ENCODE measurements at regions not wholly inside any gene's neighbourhood (a gene's known extent, or its start where the extent isn't known, plus 50 kb on each side); places are given as distances from the start of the nearest gene placed in this dataset.

GRCh38 chr7:26477381-26477990 is 185.8 kb downstream of the SNX10 start:
- Histone ChIP-seq H3K18ac (ENCODE audit: low read depth, low read length) (no peak overlapping the region), H3K27ac (ENCODE audit: insufficient read depth, low read length) (no peak overlapping the region), H4K20me1 (ENCODE audit: insufficient read depth, low read length) (no peaks in the 10 kb centered on the region), H2BK20ac (ENCODE audit: low read depth, low read length) (no peak overlapping the region), H3K27me3 (ENCODE audit: control insufficient read depth, insufficient read depth, low read length) (no peaks in the 10 kb centered on the region), H4K5ac (ENCODE audit: low read depth, low read length) (no peak overlapping the region), H3K9me3 (ENCODE audit: control insufficient read depth, insufficient read depth, low read length) (no peaks in the 10 kb centered on the region), H2AFZ (replicated peaks; ENCODE audit: low read length, poor library complexity) (no peak overlapping the region), H3K4me2 (ENCODE audit: low read depth, low read length) (no peak overlapping the region), H3K4ac (ENCODE audit: low read depth, low read length) (no peak overlapping the region), H3K4me3 (ENCODE audit: insufficient read depth, low read depth, low read length) (no peak overlapping the region), H2BK5ac (ENCODE audit: low read depth, low read length, poor library complexity, severe bottlenecking) (no peak overlapping the region), H3K79me1 (ENCODE audit: low read depth in 1 of 2, low read length in 2 of 2) (no peaks in the 10 kb centered on the region), H2AK9ac (replicated peaks; ENCODE audit: low read depth, low read length, poor library complexity) (no peak overlapping the region), H2BK15ac (ENCODE audit: low read depth, low read length) (no peak overlapping the region), H3K14ac (replicated peaks; ENCODE audit: low read depth, low read length) (no peak overlapping the region), H4K8ac (ENCODE audit: low read depth in 2 of 2, low read length in 2 of 2) (no peak overlapping the region), H3K4me1 (ENCODE audit: control insufficient read depth, insufficient read depth, low read length) (no peaks in the 10 kb centered on the region), H3K23ac (ENCODE audit: low read depth, low read length) (no peak overlapping the region), H3K9me1 (ENCODE audit: insufficient read depth, low read length) (no peaks in the 10 kb centered on the region), H3K9ac (ENCODE audit: low read depth, low read length) (no peak overlapping the region), H2BK120ac (ENCODE audit: low read depth, low read length) (no peak overlapping the region), H4K91ac (ENCODE audit: insufficient read depth, low read depth, low read length) (no peak overlapping the region), H2AK5ac (ENCODE audit: low read depth, low read length) (no peak overlapping the region), H3K56ac (ENCODE audit: extremely low read depth, insufficient read depth, low read length) (no peak overlapping the region), H3K36me3 (ENCODE audit: control insufficient read depth, insufficient read depth, low read length) (no peaks in the 10 kb centered on the region)
- in situ Hi-C loops (cut with MboI; ENCODE audit: low sequenced_read_pairs), result no loop called here
- dilution Hi-C loops (cut with HindIII; ENCODE audit: low sequenced_read_pairs, unreplicated experiment), result no loop called here
- no peak for TF ChIP-seq MAFK (IDR thresholded peaks at IDR 0.05; ENCODE audit: low read depth, low read length)
- TF ChIP-seq RCOR1 (IDR thresholded peaks at IDR 0.05; ENCODE audit: insufficient replicate concordance, low read length), result no peak
- no peak for TF ChIP-seq ELK1 (IDR thresholded peaks at IDR 0.05; ENCODE audit: borderline replicate concordance, low read depth, low read length)
- no peak for TF ChIP-seq RFX5 (IDR thresholded peaks at IDR 0.05; ENCODE audit: low read depth, low read length)
- no peak for TF ChIP-seq FOS (IDR thresholded peaks at IDR 0.05; ENCODE audit: low read depth, low read length)
- TF ChIP-seq CEBPB (IDR thresholded peaks at IDR 0.05; ENCODE audit: low read depth, low read length), result no peak
- no peak for TF ChIP-seq CTCF (conservative IDR thresholded peaks at IDR 0.05; ENCODE audit: low read depth, low read length)
- no peak for TF ChIP-seq MXI1 (IDR thresholded peaks at IDR 0.05; ENCODE audit: borderline replicate concordance, low read depth, low read length)
- TF ChIP-seq BHLHE40 (IDR thresholded peaks at IDR 0.05; ENCODE audit: low read depth, low read length), result no peak
- no peak for TF ChIP-seq CHD1 (IDR thresholded peaks at IDR 0.05; ENCODE audit: low read depth, low read length)
- TF ChIP-seq RAD21 (IDR thresholded peaks at IDR 0.05; ENCODE audit: low read length), result no peak
- no peak for TF ChIP-seq POLR2A (IDR thresholded peaks at IDR 0.05; ENCODE audit: low read depth, low read length)
- no peak for TF ChIP-seq SMC3 (IDR thresholded peaks at IDR 0.05; ENCODE audit: low read depth, low read length)
- POLR2A ChIA-PET (ENCODE audit: unreplicated experiment), result no interaction called here
- DNase-seq, result no peak
- no peak for ATAC-seq (ENCODE audit: low read depth)
- CTCF ChIA-PET, result no interaction called here
- intact Hi-C loops (cut with micrococcal nuclease), result no loop called here
- WGBS, 2 experiments (ENCODE audit: extremely low coverage in 2 of 2, insufficient read length in 1 of 2), result no CpG with 5 or more reads among the region's 4 CpGs
- no TSS peak for BruUV-seq (replicated peaks)
